ENCODE measurements at regions not wholly inside any gene's neighbourhood (a gene's known extent, or its start where the extent isn't known, plus 50 kb on each side); places are given as distances from the start of the nearest gene placed in this dataset.

GRCh38 chr2:41414486-41415230 is 633.2 kb upstream of the PKDCC start:
- DNase-seq, result no peak

GRCh38 chr2:41417511-41417910 is 630.3 kb upstream of the PKDCC start:
- no peak for DNase-seq

GRCh38 chr2:41420219-41420618 is 627.6 kb upstream of the PKDCC start:
- DNase-seq, result no peak

- DNase-seq, result no peak
These were observed 626.9 kb upstream of the PKDCC start for GRCh38 chr2:41420872-41421271.

GRCh38 chr2:41431756-41432155 is 616.1 kb upstream of the PKDCC start:
- no peak for DNase-seq

GRCh38 chr2:41432459-41432858 is 615.4 kb upstream of the PKDCC start:
- no peak for DNase-seq

GRCh38 chr2:41434991-41435390 is 612.8 kb upstream of the PKDCC start:
- no peak for DNase-seq

- DNase-seq, result no peak
These were observed 605.9 kb upstream of the PKDCC start for GRCh38 chr2:41441958-41442357.

- no peak for DNase-seq
These were observed 602.0 kb upstream of the PKDCC start for GRCh38 chr2:41445865-41446264.

- no peak for DNase-seq
These were observed 601.6 kb upstream of the PKDCC start for GRCh38 chr2:41446266-41446665.

- no peak for DNase-seq
These were observed 599.6 kb upstream of the PKDCC start for GRCh38 chr2:41448221-41448620.

GRCh38 chr2:41457026-41457425 is 590.8 kb upstream of the PKDCC start:
- no peak for DNase-seq

- DNase-seq, result no peak
These were observed 587.2 kb upstream of the PKDCC start for GRCh38 chr2:41460661-41461060.

GRCh38 chr2:41464395-41464794 is 583.4 kb upstream of the PKDCC start:
- DNase-seq, result no peak

GRCh38 chr2:41475959-41476358 is 571.9 kb upstream of the PKDCC start:
- DNase-seq, result no peak

- no peak for DNase-seq
These were observed 565.2 kb upstream of the PKDCC start for GRCh38 chr2:41482659-41483058.

- no peak for DNase-seq
These were observed 564.6 kb upstream of the PKDCC start for GRCh38 chr2:41483226-41483625.

GRCh38 chr2:41483982-41484857 is 563.6 kb upstream of the PKDCC start:
- DNase-seq, result no peak

GRCh38 chr2:41484858-41485234 is 563.0 kb upstream of the PKDCC start:
- DNase-seq, result no peak

GRCh38 chr2:41486948-41487347 is 560.9 kb upstream of the PKDCC start:
- DNase-seq, result no peak

GRCh38 chr2:41488888-41489287 is 558.9 kb upstream of the PKDCC start:
- DNase-seq, result no peak

GRCh38 chr2:41489638-41490037 is 558.2 kb upstream of the PKDCC start:
- DNase-seq, result no peak

- DNase-seq, result no peak
These were observed 552.8 kb upstream of the PKDCC start for GRCh38 chr2:41495050-41495449.

GRCh38 chr2:41496908-41497307 is 550.9 kb upstream of the PKDCC start:
- no peak for DNase-seq
